ENCODE measurements at regions not wholly inside any gene's neighbourhood (a gene's known extent, or its start where the extent isn't known, plus 50 kb on each side); places are given as distances from the start of the nearest gene placed in this dataset.

GRCh38 chr3:36221975-36222374 is 158.3 kb upstream of the STAC start:
- TF ChIP-seq CTCF (IDR thresholded peaks at IDR 0.05) (no peak), POLR2A (IDR thresholded peaks at IDR 0.05) (no peak), POLR2AphosphoS5 (IDR thresholded peaks at IDR 0.05) (no peak)
- DNase-seq (ENCODE audit: low spot score in 2 of 2): no peak
- Histone ChIP-seq H3K27ac (no peak overlapping the region), H3K36me3 (no peaks in the 10 kb centered on the region), H3K4me3 (no peak overlapping the region), H3K9me3 (peaks cover 0 to 8% of the 10 kb centered on the region in 2 donors), H3K27me3 (no peaks in the 10 kb centered on the region), H3K4me1 (no peaks in the 10 kb centered on the region)
- intact Hi-C loops (cut with DNase I; ENCODE audit: low total_unique reads): no loop called here

GRCh38 chr3:36227980-36228379 is 152.3 kb upstream of the STAC start:
- Histone ChIP-seq H3K4me3 (no peak overlapping the region), H3K36me3 (no peaks in the 10 kb centered on the region), H3K27me3 (no peaks in the 10 kb centered on the region), H3K9me3 (peaks cover 0 to 8% of the 10 kb centered on the region in 2 donors), H3K27ac (no peak overlapping the region), H3K4me1 (no peaks in the 10 kb centered on the region)
- intact Hi-C loops (cut with DNase I; ENCODE audit: low total_unique reads): no loop called here
- DNase-seq (ENCODE audit: low spot score in 2 of 2): no peak
- TF ChIP-seq CTCF (IDR thresholded peaks at IDR 0.05) (no peak), POLR2A (IDR thresholded peaks at IDR 0.05) (no peak), POLR2AphosphoS5 (IDR thresholded peaks at IDR 0.05) (no peak)

- intact Hi-C loops (cut with DNase I; ENCODE audit: low total_unique reads): no loop called here
- no peak for TF ChIP-seq POLR2AphosphoS5 (IDR thresholded peaks at IDR 0.05)
- no peak for TF ChIP-seq CTCF (IDR thresholded peaks at IDR 0.05)
- TF ChIP-seq POLR2A (IDR thresholded peaks at IDR 0.05): no peak
- no peaks in the 10 kb centered on the region for H3K4me1 ChIP-seq
- no peak overlapping the region for H3K4me3 ChIP-seq
- no peaks in the 10 kb centered on the region for H3K27me3 ChIP-seq
- no peaks in the 10 kb centered on the region for H3K36me3 ChIP-seq
- H3K9me3 ChIP-seq: no peaks in the 10 kb centered on the region
- H3K27ac ChIP-seq: no peak overlapping the region
- no peak for DNase-seq (ENCODE audit: low spot score in 2 of 2)
Measured at GRCh38 chr3:36229496-36229895, 150.8 kb upstream of the STAC start.

GRCh38 chr3:36232797-36233489 is 147.4 kb upstream of the STAC start:
- intact Hi-C loops (cut with DNase I; ENCODE audit: low total_unique reads): no loop called here
- TF ChIP-seq CTCF (IDR thresholded peaks at IDR 0.05) (no peak), POLR2AphosphoS5 (IDR thresholded peaks at IDR 0.05) (no peak), POLR2A (IDR thresholded peaks at IDR 0.05) (no peak)

GRCh38 chr3:36244728-36245127 is 135.6 kb upstream of the STAC start:
- Histone ChIP-seq H3K9me3 (no peaks in the 10 kb centered on the region), H3K4me3 (no peak overlapping the region), H3K36me3 (no peaks in the 10 kb centered on the region), H3K4me1 (no peaks in the 10 kb centered on the region), H3K27me3 (no peaks in the 10 kb centered on the region), H3K27ac (no peak overlapping the region)
- intact Hi-C loops (cut with DNase I; ENCODE audit: low total_unique reads): no loop called here
- no peak for TF ChIP-seq POLR2A (IDR thresholded peaks at IDR 0.05)
- no peak for TF ChIP-seq POLR2AphosphoS5 (IDR thresholded peaks at IDR 0.05)
- TF ChIP-seq CTCF (IDR thresholded peaks at IDR 0.05): no peak
- DNase-seq (ENCODE audit: low spot score in 2 of 2): no peak

More at GRCh38 chr3:36232797-36233489, 147.4 kb upstream of the STAC start:
- H3K4me3 ChIP-seq: no peak overlapping the region
- no peaks in the 10 kb centered on the region for H3K36me3 ChIP-seq
- H3K27me3 ChIP-seq: no peaks in the 10 kb centered on the region
- H3K4me1 ChIP-seq: no peaks in the 10 kb centered on the region
- no peak overlapping the region for H3K27ac ChIP-seq
- no peak for DNase-seq (ENCODE audit: low spot score in 2 of 2)
- peaks cover 0 to 9% of the 10 kb centered on the region in 2 donors for H3K9me3 ChIP-seq
